Tibial nerve (tissue), 4 donors: ENCODE measurements at regions not wholly inside any gene's neighbourhood (a gene's known extent, or its start where the extent isn't known, plus 50 kb on each side); places are given as distances from the start of the nearest gene placed in this dataset.

Source experiments
- DNase-seq, 2 donors: peaks; one replicate each; pipeline ENCODE4 v3.0.0-alpha.2; 2019; ENCODE audit warnings: low spot score in 2 of 2
- H3K27ac ChIP-seq, 4 donors: fragments of 200-600 bp; sonication (generic) in 3 of 4; one replicate each; pipeline ENCODE4 v1.5.1; 2017 to 2019; ENCODE audit warnings: mild to moderate bottlenecking in 1 of 4
- H3K27me3 ChIP-seq, 2 donors: fragments of 200-600 bp; sonication (generic) in 1 of 2; one replicate each; pipeline versions ENCODE4 v1.5.1 to v1.6.0; 2017 to 2019
- H3K36me3 ChIP-seq, 3 donors: fragments of 200-600 bp; sonication (generic); one replicate each; pipeline ENCODE4 v1.5.1; 2018 to 2019
- H3K4me1 ChIP-seq, 4 donors: fragments of 200-600 bp; sonication (generic) in 3 of 4; one replicate each; pipeline ENCODE4 v1.5.1; 2017 to 2019
- H3K4me3 ChIP-seq, 4 donors: fragments of 200-600 bp; sonication (generic) in 3 of 4; one replicate each; pipeline ENCODE4 v1.5.1; 2017 to 2019; ENCODE audit warnings: mild to moderate bottlenecking in 1 of 4, moderate library complexity in 1 of 4
- H3K9me3 ChIP-seq, 4 donors: fragments of 200-600 bp; sonication (generic) in 3 of 4; one replicate each; pipeline ENCODE4 v1.5.1; 2017 to 2019
- CTCF ChIP-seq, 5 experiments: fragments of 200-600 bp in 3 of 5; fragments of 450-650 bp in 2 of 5; sonication (generic) in 3 of 5; IDR thresholded peaks; one replicate each; pipeline ENCODE4 v1.5.1; 2016 to 2019; ENCODE audit warnings: antibody characterized with exemption in 5 of 5, mild to moderate bottlenecking in 3 of 5, moderate library complexity in 2 of 5
- EP300 ChIP-seq, 2 donors: sonication (generic); formaldehyde crosslinking; IDR thresholded peaks; one replicate each; pipeline ENCODE4 v1.6.1; 2017; ENCODE audit warnings: antibody characterized with exemption in 2 of 2, mild to moderate bottlenecking in 1 of 2
- POLR2A ChIP-seq, 2 donors: fragments of 450-650 bp; IDR thresholded peaks; one replicate each; pipeline ENCODE4 v1.6.1; 2017; ENCODE audit warnings: antibody characterized with exemption in 2 of 2, mild to moderate bottlenecking in 2 of 2, moderate library complexity in 2 of 2
- WGBS, 2 donors: methylation state at CpG; one replicate each; pipeline ENCODE4 v1.1.5; 2018; 5-methylcytosine and 5-hydroxymethylcytosine counted together

GRCh38 chr5:159539678-159540077 lies 209.4 kb upstream of the IL12B start:
- TF ChIP-seq POLR2A (IDR thresholded peaks at IDR 0.05) (no peak), CTCF (IDR thresholded peaks at IDR 0.05) (no peak), EP300 (IDR thresholded peaks at IDR 0.05) (no peak)
- 91 to 92% methylated on average over 4 of the region's 4 CpGs for WGBS, 2 donors
- no peak overlapping the region for H3K4me3 ChIP-seq

GRCh38 chr5:159543326-159543725 lies 213.0 kb upstream of the IL12B start:
- no peaks in the 10 kb centered on the region for H3K4me1 ChIP-seq
- DNase-seq, result no peak
- WGBS, 2 donors, result 88 to 95% methylated on average over 1 of the region's 1 CpG

More at GRCh38 chr5:159539678-159540077, 209.4 kb upstream of the IL12B start:
- Histone ChIP-seq H3K9me3 (no peaks in the 10 kb centered on the region), H3K27ac (no peak overlapping the region), H3K4me1 (no peaks in the 10 kb centered on the region), H3K36me3 (no peaks in the 10 kb centered on the region), H3K27me3 (no peaks in the 10 kb centered on the region)
- no peak for DNase-seq

GRCh38 chr5:159545156-159545555 lies 214.9 kb upstream of the IL12B start:
- TF ChIP-seq CTCF (IDR thresholded peaks at IDR 0.05), result no peak
- TF ChIP-seq EP300 (IDR thresholded peaks at IDR 0.05), result no peak
- no peak for TF ChIP-seq POLR2A (IDR thresholded peaks at IDR 0.05)
- Histone ChIP-seq H3K27me3 (no peaks in the 10 kb centered on the region), H3K4me3 (no peak overlapping the region), H3K4me1 (no peaks in the 10 kb centered on the region), H3K9me3 (peaks cover 0 to 10% (median 0%) of the 10 kb centered on the region in 4 donors), H3K27ac (no peak overlapping the region), H3K36me3 (no peaks in the 10 kb centered on the region)
- no peak for DNase-seq
- 50 to 58% methylated on average over 1 of the region's 1 CpG for WGBS, 2 donors

More at GRCh38 chr5:159543326-159543725, 213.0 kb upstream of the IL12B start:
- no peaks in the 10 kb centered on the region for H3K27me3 ChIP-seq
- H3K27ac ChIP-seq, result no peak overlapping the region
- H3K36me3 ChIP-seq, result no peaks in the 10 kb centered on the region
- no peak overlapping the region for H3K4me3 ChIP-seq
- H3K9me3 ChIP-seq, result peaks cover 0 to 10% (median 0%) of the 10 kb centered on the region in 4 donors
- no peak for TF ChIP-seq POLR2A (IDR thresholded peaks at IDR 0.05)
- TF ChIP-seq EP300 (IDR thresholded peaks at IDR 0.05), result no peak
- TF ChIP-seq CTCF (IDR thresholded peaks at IDR 0.05), result no peak

- H3K9me3 ChIP-seq, result peaks cover 0 to 10% (median 0%) of the 10 kb centered on the region in 4 donors
- WGBS, 2 donors, result 58 to 71% methylated on average over 3 of the region's 3 CpGs
- no peak overlapping the region for H3K27ac ChIP-seq
- H3K36me3 ChIP-seq, result no peaks in the 10 kb centered on the region
- DNase-seq, result no peak
- H3K27me3 ChIP-seq, result no peaks in the 10 kb centered on the region
- no peak for TF ChIP-seq POLR2A (IDR thresholded peaks at IDR 0.05)
- TF ChIP-seq CTCF (IDR thresholded peaks at IDR 0.05), result no peak
- no peak for TF ChIP-seq EP300 (IDR thresholded peaks at IDR 0.05)
- no peaks in the 10 kb centered on the region for H3K4me1 ChIP-seq
- H3K4me3 ChIP-seq, result no peak overlapping the region
Observed at GRCh38 chr5:159547466-159548195, 217.3 kb upstream of the IL12B start.

- Histone ChIP-seq H3K27ac (no peak overlapping the region), H3K4me3 (no peak overlapping the region), H3K36me3 (no peaks in the 10 kb centered on the region), H3K4me1 (no peaks in the 10 kb centered on the region), H3K27me3 (no peaks in the 10 kb centered on the region), H3K9me3 (peaks cover 0 to 10% (median 0%) of the 10 kb centered on the region in 4 donors)
- TF ChIP-seq CTCF (IDR thresholded peaks at IDR 0.05) (no peak), POLR2A (IDR thresholded peaks at IDR 0.05) (no peak), EP300 (IDR thresholded peaks at IDR 0.05) (no peak)
- no peak for DNase-seq
- WGBS, 2 donors, result 61 to 76% methylated on average over 3 of the region's 3 CpGs
Observed at GRCh38 chr5:159548517-159548916, 218.2 kb upstream of the IL12B start.
